HG02938 (cell line): ENCODE measurements at regions not wholly inside any gene's neighbourhood (a gene's known extent, or its start where the extent isn't known, plus 50 kb on each side); places are given as distances from the start of the nearest gene placed in this dataset.

Source experiments
- ATAC-seq: cut with Tn5 transposase; IDR thresholded peaks from one replicate; pipeline ENCODE4 v1.9.1; 2021; ENCODE audit warnings: mild to moderate bottlenecking, moderate library complexity; ENCODE audit not compliant: unreplicated experiment

DNA sequence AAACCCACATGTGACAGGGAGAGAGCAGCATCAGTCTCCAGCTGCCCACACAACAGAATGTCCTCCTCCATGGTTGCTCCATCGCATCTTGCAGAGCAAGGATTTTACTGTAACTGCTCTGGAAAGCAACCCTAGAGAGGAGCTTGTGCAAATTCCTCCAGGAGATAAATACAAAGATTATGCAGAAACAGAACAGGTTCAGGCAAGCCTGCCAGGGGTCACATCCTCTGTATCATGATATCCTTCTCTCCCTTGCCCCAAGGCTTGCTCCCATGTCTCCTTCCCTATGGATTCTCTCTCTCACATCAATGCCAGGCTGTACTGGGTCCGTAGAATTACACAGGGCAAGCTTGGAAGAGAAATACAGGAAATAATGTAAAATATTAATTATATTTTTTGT is 226.0 kb downstream of the MPDZ start:
- no peak for ATAC-seq

DNA sequence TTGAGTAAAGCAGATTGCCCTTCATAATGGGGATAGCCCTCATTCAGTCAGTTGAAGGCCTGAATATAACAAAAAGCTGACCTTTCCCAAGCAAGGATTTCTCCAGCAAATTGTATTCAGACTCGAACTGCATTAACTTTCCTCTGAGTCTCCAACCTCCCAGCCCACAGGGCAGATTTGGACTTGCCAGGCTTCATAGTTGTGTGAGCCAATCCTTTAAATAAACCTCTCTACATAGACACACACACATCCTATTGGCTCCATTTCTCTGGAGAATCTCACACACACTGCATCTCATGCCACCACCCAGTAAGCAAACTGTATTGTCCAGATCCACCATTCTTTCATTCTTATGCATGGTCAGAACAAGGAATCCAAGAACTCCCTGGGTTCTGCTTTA is 225.1 kb downstream of the MPDZ start:
- ATAC-seq = no peak
